ENCODE measurements at regions not wholly inside any gene's neighbourhood (a gene's known extent, or its start where the extent isn't known, plus 50 kb on each side); places are given as distances from the start of the nearest gene placed in this dataset.

DNA sequence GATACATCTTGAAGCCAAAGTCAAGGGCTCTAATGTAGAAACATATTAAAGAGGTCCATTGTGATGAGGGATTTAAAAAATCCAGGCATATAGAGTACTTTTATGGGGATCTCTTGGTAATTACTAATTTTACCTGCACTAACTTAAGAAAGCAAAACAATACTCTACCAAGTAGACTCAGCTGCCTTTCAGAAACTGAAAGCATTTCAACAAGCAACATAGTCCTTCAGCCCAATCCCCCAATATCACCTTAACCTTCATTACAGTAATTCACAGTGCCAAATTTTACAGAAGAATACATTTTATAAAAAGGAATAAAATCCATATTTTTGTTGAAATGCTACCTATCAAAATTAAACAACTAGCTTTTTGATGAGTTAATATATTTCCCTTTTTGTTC is 422.9 kb downstream of the DTHD1 start:
- no peak for DNase-seq (ENCODE audit: low spot score in 2 of 2)
- FAIRE-seq: no peak

DNA sequence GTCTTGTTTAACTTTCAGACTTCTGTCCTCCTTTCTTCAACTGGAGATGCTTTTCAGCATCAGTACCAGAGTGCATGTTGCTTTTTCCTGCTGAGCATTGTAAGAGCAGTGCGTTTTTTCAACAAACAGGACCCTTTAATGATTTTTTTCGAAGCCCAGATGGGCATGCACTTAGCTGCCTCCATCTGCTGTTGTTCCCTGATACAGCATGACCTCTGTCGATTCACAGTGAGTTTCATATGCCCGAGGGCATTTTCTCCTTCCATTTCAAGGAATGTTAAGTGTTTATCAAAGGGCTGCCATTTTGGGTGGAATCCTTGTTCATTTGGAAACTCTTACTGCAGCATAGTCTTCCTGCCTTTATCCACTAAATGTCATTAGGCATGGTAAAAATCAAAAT is 428.6 kb downstream of the DTHD1 start:
- no peak for DNase-seq (ENCODE audit: low spot score in 2 of 2)
- FAIRE-seq: no peak

DNA sequence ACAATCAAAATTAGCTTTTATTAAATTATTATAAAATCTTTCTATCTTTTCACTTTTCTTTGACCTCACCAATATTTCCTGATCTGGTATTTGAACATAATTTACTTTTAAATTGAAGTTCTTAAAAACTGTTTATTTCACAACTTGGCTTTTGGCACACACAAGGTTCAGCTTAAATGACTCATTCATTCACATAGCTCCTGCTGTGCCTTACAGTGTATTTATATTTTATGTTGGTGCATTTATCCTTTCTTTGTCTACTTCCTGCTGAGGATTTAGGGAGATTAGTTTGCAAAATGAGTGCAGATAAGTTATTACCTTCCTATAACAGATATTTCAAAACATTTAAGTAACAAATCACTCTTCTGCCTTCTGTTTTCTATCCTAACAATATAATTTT is 430.6 kb downstream of the DTHD1 start:
- FAIRE-seq: no peak
- DNase-seq (ENCODE audit: low spot score in 2 of 2): no peak

DNA sequence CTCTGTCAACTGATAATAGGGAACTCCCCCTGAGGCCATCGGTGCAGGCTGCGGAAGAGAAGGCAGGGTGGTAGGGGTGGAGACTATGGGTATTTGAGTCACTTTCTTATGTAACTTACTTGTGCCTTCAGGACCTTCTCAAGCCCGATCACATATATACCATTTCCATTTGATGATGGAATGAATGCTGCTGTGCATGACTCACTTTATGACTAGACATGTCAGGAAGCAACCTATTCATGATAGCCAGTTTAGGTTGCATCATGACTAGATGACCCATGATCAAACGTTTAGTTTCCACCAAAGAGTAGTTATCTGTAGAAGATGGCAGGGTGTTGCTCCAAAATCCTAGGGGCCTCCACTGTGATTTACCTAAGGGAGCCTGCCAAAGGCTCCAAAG is 435.5 kb downstream of the DTHD1 start:
- DNase-seq (ENCODE audit: low spot score in 2 of 2) (no peak), FAIRE-seq (no peak)

DNA sequence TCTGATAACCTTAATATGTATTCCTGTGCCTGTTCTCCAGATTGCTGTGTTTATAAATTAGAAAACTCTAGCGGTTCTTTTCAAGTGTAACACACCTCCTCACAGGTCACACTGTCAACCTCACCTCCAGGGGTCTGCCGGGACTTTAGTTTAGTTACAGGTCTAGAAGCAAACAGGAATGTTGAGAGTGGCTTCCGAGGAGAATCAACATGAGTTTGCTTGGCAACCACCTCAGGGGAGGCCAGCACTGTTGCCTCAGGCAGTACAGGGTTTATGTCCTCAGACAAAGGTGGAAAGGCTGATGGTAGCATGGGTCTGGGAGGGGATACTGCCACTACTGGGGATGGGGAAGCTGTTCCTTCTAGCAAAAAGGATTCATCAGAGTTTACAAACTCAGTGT is 438.0 kb downstream of the DTHD1 start:
- FAIRE-seq: no peak

DNA sequence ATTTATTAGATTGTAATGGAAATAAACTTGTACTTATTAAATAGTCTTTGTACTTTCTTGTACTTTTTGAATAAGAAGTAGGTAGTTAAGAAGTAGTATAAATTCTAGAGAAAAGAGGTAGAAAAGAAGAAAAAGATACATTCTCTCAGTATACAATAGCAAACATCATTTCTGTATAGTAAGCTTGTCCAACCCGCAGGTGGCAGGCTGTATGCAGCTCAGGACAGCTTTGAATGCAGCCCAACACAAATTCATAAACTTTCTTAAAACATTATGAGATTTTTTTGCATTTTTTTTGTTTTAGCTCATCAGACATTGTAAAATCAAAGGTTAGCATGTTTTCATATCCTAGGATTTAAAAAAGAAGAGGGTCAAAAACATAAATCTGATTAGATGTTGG is 441.6 kb downstream of the DTHD1 start:
- DNase-seq (ENCODE audit: low spot score in 2 of 2): no peak
- FAIRE-seq: no peak

More for the DNA sequence above, 438.0 kb downstream of the DTHD1 start:
- DNase-seq (ENCODE audit: low spot score in 2 of 2): no peak

DNA sequence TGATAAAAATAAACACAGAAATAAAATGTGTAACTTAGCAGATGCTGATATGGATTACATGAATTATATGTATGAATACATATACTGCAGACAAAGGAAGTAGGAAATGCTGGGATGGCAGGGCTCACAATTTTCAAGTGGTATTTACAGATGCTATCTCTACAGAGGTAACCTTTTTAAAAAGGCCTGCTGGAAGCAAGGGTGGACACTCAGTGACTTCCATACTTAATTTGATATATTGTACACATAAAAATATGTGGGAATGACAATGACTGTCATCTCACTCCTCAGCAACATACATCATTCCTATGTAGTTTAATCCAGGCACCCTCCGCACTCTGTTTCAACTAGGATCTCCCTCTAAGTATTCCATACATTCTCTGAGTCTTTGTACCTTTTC is 452.9 kb downstream of the DTHD1 start:
- DNase-seq (ENCODE audit: low spot score in 2 of 2) (no peak), FAIRE-seq (no peak)

DNA sequence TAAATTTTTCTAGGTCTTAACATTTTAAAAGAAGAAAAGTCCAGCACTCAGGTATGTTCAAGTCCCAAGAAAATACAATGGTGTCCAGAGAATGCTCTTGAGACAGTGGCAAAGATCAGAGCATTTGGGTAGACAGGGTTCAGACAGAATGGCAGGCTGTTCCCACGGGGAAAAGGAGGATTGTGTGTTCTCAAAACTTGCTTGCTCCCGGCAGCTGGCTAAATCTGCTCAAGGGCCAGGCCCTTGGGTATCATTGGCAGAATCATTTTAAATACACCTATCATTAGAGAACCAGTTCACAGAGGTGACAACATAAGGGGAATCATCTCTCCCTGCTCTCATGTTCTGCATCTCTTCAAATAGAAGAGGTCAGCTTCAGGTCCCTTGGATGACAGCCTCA is 456.3 kb downstream of the DTHD1 start:
- no peak for DNase-seq (ENCODE audit: low spot score in 2 of 2)

DNA sequence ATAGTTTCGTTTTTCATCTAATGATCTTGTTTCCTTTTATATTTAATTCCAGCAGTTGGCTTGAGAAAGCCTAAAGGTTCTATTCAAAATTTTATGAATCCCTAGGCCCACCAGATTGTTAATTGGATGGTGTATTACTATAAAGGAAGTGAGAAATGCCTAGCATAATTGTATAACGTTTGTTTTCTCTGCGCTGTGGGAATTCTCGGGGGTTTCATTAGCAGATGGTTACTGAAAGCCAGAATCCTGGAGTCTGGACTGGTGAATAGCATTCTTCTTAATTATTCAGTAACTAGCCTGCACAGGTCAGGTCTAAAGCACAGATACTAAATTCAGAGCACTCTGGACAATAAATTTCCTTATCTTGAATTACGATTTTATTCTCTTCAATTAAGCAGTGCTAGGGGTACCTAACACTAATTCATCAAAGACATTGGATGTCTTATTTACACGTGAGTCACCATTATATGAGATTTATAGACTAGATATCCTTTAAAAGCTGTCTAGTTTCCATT is 459.4 kb downstream of the DTHD1 start:
- no peak for DNase-seq (ENCODE audit: low spot score in 2 of 2)
- FAIRE-seq: no peak

More for the DNA sequence above, 456.3 kb downstream of the DTHD1 start:
- no peak for FAIRE-seq

DNA sequence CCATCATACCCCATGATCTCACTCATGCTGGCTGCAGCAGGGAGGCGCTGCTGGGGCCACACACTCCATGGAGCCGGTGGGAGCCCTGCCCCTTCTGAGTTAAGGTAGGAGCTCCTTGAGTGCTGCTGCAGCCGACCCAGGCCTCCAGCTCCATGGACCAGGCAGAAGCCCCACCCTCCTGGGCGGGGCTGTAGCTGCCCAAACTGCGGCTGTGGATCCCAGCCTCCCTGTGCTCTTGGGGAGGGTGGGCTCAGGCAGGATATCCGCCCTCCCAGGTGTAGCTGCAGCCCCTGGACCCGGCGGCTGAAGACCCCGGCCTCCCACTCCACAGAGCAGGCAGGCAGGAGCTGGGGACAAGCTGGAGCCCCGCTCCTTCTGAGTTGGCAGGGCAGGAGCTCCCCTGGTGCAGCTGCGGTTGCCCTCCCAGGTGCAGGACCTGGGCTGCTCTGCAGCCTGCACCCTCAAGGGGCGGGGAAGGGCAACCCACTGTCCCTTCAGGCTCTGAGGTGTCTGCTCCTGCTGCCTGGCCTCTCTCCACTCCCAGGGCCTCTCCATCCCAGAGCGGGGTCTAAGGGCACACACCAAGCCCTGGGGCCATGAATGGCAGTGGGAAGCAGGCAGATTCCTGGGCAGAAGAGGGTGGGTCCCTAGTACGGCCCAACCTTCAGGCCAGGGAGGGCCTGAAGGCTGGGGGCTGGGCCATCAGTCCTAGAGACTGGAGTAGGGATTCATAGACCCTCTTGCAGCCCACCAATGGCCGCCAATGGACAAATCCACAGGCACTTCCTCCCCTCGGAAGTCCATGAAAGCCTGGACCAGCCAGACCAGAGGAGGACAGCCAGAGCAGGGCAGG is 466.1 kb downstream of the DTHD1 start:
- FAIRE-seq: no peak
- DNase-seq (ENCODE audit: low spot score in 2 of 2): no peak

DNA sequence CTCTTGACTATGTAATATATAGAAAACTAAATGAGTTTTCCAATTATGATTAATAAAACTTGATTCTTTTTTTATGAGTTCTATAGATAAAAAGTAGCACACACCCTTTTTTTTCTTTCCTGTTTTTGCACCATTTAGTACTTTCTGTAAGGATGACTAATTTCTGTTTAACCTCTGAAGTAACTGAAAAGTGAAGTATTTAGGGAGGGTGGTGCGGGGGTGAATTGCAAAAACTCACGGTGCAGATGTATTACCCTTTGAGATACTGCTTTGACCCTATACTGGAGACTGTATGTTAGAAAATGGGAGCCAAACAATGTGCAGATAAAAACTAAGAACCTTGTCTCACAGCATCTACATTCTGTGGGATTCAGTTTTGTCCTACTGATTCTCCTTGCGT is 471.6 kb downstream of the DTHD1 start:
- no peak for FAIRE-seq

DNA sequence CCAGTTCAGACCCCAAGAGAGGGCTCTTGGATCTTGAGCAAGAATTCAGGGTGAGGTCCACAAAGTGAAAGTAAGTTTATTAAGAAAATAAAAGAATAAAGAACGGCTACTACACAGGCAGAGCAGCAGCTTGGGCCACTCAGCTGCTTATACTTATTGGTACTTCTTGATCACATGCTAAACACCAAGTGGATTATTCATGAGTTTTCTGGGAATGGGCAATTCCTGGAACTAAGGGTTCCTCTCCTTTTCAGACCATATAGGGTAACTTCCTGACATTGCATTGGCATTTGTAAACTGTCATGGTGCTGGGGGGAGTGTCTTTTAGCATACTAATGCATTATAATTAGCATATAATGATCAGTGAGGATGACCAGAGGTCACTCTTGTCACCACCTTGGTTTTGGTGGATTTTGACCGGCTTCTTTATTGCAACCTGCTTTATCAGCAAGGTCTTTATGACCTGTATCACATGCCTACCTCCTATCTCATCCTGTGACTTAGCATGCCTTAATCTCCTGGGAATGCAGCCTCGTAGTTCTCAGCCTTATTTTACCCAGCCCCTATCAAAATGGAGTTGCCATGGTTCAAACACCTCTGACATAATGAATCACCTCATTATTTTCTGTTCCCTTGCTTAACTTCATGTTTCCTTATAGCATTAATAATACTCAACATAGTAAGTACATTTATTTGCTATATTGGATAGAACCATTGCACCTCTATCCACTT is 476.3 kb downstream of the DTHD1 start:
- FAIRE-seq: no peak
- no peak for DNase-seq (ENCODE audit: low spot score in 2 of 2)

More for the DNA sequence above, 471.6 kb downstream of the DTHD1 start:
- DNase-seq (ENCODE audit: low spot score in 2 of 2): no peak

DNA sequence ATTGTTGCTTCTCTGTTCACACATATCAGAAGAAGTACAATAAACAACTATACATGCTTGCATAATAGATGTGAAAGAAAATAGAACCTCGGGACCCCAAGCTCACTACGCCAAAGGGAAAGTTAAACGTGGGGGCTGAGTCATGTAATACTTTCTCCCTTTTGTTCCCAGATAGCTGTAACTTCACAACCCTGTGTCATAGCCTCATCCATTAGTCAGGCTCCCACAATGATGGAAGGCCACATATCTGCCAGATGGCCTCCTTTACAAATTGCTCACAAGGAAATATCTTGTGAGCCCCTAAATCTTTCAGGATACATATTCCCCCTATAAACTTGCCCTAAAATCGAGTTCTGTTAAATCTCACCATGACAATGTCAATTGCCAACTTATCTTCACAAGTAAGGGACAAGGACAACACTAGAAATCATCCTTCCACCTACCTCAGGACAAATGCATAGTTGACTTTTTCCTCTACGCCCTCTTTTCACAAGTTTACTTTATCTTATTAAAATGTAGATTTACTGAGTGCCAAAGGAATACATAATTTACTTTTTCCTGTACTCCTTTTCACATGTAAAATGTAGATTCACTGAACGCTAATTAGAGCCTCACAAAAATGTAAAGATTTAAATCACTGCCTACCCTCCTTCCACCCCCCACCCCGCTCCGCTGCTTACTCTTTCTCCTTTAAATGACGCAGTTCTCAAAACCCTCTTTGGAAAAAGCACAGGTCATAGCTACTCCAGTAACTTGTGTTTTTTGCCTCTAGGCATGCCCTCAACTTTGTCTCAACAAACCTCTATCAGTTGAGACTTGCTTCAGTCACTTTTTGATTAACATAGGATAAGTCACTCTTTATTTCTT is 477.1 kb downstream of the DTHD1 start:
- FAIRE-seq: no peak

DNA sequence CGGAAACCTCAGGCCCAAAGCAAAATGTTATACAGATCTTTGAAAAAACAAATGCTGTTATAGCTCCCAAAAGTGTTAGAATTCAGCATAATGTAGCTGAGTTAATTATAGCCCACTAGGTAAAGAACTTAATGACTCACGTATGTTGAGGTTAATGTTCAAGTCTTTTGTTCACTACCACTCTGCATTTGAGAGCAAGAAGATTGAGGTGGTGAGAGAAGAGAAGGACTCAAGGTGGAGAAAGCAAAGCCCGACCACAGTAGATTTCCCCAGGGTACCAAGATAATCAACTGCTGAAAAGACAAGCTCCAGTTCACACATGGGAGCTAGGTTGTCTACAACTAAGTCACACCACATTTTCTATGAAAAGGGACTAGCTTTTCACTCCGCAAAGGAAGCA is 480.2 kb downstream of the DTHD1 start:
- FAIRE-seq: no peak

More for the DNA sequence above, 477.1 kb downstream of the DTHD1 start:
- no peak for DNase-seq (ENCODE audit: low spot score in 2 of 2)

DNA sequence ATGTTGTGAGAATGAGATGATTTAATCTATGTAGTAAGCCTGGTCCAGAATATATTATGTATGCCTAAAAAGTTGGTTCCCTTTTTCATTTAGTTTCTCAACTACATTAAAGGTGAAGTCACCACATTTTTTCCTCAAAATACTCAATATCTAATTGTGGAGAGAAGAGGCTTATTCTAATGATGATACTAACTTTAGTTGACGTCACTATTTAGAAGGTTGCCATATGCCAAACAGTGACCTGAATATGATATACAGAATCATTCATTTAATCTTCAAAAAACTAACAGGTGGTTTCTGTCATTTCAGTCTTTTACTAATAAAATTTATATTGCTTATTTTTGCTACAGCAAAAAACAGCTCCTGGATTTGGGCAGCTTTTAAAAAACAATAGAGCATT is 480.7 kb upstream of the NWD2 start:
- FAIRE-seq (no peak), DNase-seq (ENCODE audit: low spot score in 2 of 2) (no peak)

More for the DNA sequence above, 480.2 kb downstream of the DTHD1 start:
- no peak for DNase-seq (ENCODE audit: low spot score in 2 of 2)

DNA sequence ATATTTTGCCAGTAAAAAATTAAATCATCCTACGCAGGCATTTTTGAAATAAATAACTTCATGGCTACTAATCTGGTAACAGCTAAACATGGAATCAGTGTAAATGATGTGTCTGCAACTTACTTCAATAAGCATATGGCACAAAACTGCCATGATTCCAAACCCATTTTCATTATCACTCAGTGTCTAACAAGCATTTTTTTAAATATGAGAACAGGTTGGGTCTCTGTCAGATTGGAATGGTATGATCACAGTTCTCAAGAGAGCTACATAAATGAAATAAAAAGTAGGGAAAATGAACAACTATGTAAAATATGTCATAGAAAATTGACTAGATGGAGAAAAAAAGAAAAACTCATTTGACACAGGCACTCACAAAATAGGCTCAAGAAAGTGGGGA is 476.9 kb upstream of the NWD2 start:
- no peak for FAIRE-seq
- DNase-seq (ENCODE audit: low spot score in 2 of 2): no peak

DNA sequence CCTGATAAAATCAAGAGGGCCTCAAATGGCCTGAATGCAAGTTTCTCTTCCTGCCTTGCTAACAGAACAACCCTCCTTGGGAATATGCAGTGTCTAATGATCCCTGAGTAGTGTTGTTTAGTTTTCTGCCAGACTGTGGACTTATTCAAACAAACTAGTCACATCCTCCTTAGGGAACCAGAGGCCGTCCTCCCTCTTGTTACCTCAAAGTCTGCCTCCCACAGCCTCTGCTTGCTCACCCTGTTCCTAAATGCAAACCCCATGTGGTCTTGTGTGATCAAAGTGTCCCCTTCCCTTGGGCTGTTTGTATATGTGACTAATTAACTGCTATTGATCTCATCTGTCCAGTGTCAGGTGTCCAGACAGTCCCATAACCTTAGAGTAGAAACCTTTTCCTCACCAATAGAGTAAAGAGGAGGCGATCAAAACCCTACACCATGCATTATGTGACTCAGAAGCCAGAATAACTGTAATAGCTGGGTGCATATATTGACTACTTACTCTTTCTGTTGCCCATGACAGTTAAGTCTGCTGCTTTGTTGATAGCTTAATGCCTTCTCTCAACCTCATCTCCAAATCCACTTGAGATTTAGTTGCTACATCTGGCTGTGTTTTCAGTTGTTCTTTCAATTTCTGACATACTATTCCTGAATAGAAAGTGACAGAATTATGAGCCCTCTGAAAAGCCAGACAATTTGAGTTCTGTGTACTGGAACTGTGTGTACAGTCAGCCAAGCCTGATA is 473.0 kb upstream of the NWD2 start:
- DNase-seq (ENCODE audit: low spot score in 2 of 2) (no peak), FAIRE-seq (no peak)

DNA sequence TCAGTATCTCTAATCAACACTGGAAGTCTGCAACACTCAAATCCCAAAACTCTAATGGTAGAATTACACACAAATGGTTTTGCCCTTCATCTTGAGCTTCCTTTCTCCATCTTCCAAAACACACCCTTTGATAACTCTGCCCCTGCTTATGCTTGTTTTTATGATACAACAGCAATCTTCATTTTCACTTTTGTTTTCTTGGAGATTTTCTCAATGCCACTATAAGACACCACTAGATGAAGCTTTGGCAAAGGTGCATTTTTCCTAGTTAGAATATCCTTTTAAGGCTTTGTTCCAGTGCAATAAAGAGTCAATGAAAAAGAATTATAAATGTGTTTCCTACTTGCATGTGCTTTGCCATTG is 472.4 kb upstream of the NWD2 start:
- FAIRE-seq: no peak
- DNase-seq (ENCODE audit: low spot score in 2 of 2): no peak

DNA sequence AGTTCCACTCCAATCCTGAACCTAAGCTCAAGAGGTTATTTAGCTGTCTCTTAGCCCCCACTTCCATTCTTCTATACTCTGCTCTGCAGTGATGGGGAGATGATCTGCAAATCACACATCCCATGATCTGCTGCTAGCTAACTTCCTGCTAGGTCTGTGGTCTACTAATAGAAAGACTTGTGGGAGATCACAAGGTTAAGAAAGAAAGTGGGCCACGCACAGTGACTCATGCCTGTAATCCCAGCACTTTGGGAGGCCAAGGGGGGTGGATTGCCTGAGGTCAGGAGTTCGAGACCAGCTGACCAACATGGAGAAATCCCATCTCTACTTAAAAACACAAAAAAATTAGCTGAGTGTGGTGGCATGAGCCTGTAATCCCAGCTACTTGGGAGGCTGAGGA is 471.1 kb upstream of the NWD2 start:
- FAIRE-seq: no peak
- DNase-seq (ENCODE audit: low spot score in 2 of 2): no peak

DNA sequence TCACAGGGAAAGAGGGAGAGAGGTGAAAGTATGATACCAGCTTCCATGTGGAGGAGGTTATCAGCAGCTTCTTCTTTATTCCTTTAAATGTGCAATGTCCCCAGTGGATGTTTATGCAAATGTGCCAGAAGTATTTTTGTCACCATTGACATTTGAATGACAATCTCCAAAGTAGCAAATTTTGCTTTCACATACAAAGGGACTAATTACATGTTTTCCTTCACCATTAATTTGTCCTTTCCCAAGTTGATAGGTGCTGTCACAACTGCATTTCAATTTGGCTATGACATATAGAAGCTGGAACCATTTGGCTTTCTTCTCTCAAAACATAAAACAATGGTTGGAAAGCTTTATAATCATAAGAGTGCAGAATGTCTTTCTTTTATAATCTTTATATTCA is 469.0 kb upstream of the NWD2 start:
- no peak for DNase-seq (ENCODE audit: low spot score in 2 of 2)
- FAIRE-seq: no peak

All from frontal cortex (tissue), 3 donors.